ENCODE measurements at regions not wholly inside any gene's neighbourhood (a gene's known extent, or its start where the extent isn't known, plus 50 kb on each side); places are given as distances from the start of the nearest gene placed in this dataset.

- peaks cover 4% of the 10 kb centered on the region for H3K27me3 Mint-ChIP-seq (ENCODE audit: low read depth)
- H3K9me3 Mint-ChIP-seq (ENCODE audit: low read depth): no peaks in the 10 kb centered on the region
- DNase-seq (ENCODE audit: low spot score): no peak
- no peak overlapping the region for H3K27ac Mint-ChIP-seq (ENCODE audit: unreplicated experiment)
- H3K36me3 Mint-ChIP-seq (ENCODE audit: low read depth): no peaks in the 10 kb centered on the region
- no peak overlapping the region for H3K4me3 Mint-ChIP-seq (ENCODE audit: unreplicated experiment)
- no peaks in the 10 kb centered on the region for H3K4me1 Mint-ChIP-seq (ENCODE audit: low read depth)
- no peak for TF ChIP-seq CTCF (IDR thresholded peaks at IDR 0.05)
Measured at GRCh38 chr20:6421321-6422248, 298.8 kb upstream of the FERMT1 start.

GRCh38 chr20:6420336-6420735 lies 297.5 kb upstream of the FERMT1 start:
- H3K4me1 Mint-ChIP-seq (ENCODE audit: low read depth): no peaks in the 10 kb centered on the region
- no peaks in the 10 kb centered on the region for H3K36me3 Mint-ChIP-seq (ENCODE audit: low read depth)
- H3K27me3 Mint-ChIP-seq (ENCODE audit: low read depth): peaks cover 5% of the 10 kb centered on the region
- H3K4me3 Mint-ChIP-seq (ENCODE audit: unreplicated experiment): no peak overlapping the region
- no peak overlapping the region for H3K27ac Mint-ChIP-seq (ENCODE audit: unreplicated experiment)
- no peak for TF ChIP-seq CTCF (IDR thresholded peaks at IDR 0.05)
- DNase-seq (ENCODE audit: low spot score): no peak
- H3K9me3 Mint-ChIP-seq (ENCODE audit: low read depth): no peaks in the 10 kb centered on the region

- H3K27ac Mint-ChIP-seq (ENCODE audit: unreplicated experiment): no peak overlapping the region
Measured at GRCh38 chr20:6418732-6419131, 295.9 kb upstream of the FERMT1 start.

GRCh38 chr20:6416371-6416770 lies 293.5 kb upstream of the FERMT1 start:
- Mint-ChIP-seq H3K36me3 (ENCODE audit: low read depth) (no peaks in the 10 kb centered on the region), H3K4me3 (ENCODE audit: unreplicated experiment) (no peak overlapping the region), H3K27ac (ENCODE audit: unreplicated experiment) (no peak overlapping the region), H3K4me1 (ENCODE audit: low read depth) (no peaks in the 10 kb centered on the region), H3K27me3 (ENCODE audit: low read depth) (peaks cover 10% of the 10 kb centered on the region), H3K9me3 (ENCODE audit: low read depth) (no peaks in the 10 kb centered on the region)
- TF ChIP-seq CTCF (IDR thresholded peaks at IDR 0.05): no peak
- DNase-seq (ENCODE audit: low spot score): no peak

More at GRCh38 chr20:6418732-6419131, 295.9 kb upstream of the FERMT1 start:
- Mint-ChIP-seq H3K4me1 (ENCODE audit: low read depth) (no peaks in the 10 kb centered on the region), H3K27me3 (ENCODE audit: low read depth) (peaks cover 5% of the 10 kb centered on the region), H3K9me3 (ENCODE audit: low read depth) (no peaks in the 10 kb centered on the region), H3K36me3 (ENCODE audit: low read depth) (no peaks in the 10 kb centered on the region), H3K4me3 (ENCODE audit: unreplicated experiment) (no peak overlapping the region)
- TF ChIP-seq CTCF (IDR thresholded peaks at IDR 0.05): no peak
- no peak for DNase-seq (ENCODE audit: low spot score)

- Mint-ChIP-seq H3K36me3 (ENCODE audit: low read depth) (no peaks in the 10 kb centered on the region), H3K27ac (ENCODE audit: unreplicated experiment) (no peak overlapping the region), H3K9me3 (ENCODE audit: low read depth) (no peaks in the 10 kb centered on the region), H3K4me1 (ENCODE audit: low read depth) (no peaks in the 10 kb centered on the region), H3K27me3 (ENCODE audit: low read depth) (peaks cover 11% of the 10 kb centered on the region), H3K4me3 (ENCODE audit: unreplicated experiment) (no peak overlapping the region)
- no peak for DNase-seq (ENCODE audit: low spot score)
- TF ChIP-seq CTCF (IDR thresholded peaks at IDR 0.05): no peak
Measured at GRCh38 chr20:6411651-6412050, 288.8 kb upstream of the FERMT1 start.
